ENCODE measurements at regions not wholly inside any gene's neighbourhood (a gene's known extent, or its start where the extent isn't known, plus 50 kb on each side); places are given as distances from the start of the nearest gene placed in this dataset.

DNA sequence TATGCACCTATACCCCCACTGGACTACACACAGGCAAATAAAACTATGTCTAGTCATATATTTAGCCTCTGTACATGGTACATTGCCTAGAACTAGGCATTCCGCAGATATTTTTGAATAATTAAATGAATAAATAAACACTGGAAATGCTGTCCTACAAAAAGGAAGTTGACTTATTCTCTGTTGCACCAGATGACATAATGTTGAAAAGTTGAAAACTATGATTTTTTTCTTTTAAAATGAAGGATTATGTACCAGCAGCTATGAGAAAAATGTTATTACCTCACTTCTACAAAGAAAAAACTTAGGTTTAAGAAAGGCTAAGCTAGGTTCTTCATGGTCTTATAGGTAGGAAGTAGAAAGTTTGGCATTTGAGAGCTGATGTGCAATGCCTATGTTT, 856.6 kb downstream of the METTL15 start:
- H3K27me3 Mint-ChIP-seq (ENCODE audit: low read depth) = no peaks in the 10 kb centered on the region
- H3K9me3 Mint-ChIP-seq = no peaks in the 10 kb centered on the region
- no peaks in the 10 kb centered on the region for H3K4me1 Mint-ChIP-seq
- no peak overlapping the region for H3K27ac Mint-ChIP-seq
- no peak overlapping the region for H3K4me3 Mint-ChIP-seq
- H3K36me3 Mint-ChIP-seq (ENCODE audit: low read depth) = no peaks in the 10 kb centered on the region
- TF ChIP-seq, protein P1, sequence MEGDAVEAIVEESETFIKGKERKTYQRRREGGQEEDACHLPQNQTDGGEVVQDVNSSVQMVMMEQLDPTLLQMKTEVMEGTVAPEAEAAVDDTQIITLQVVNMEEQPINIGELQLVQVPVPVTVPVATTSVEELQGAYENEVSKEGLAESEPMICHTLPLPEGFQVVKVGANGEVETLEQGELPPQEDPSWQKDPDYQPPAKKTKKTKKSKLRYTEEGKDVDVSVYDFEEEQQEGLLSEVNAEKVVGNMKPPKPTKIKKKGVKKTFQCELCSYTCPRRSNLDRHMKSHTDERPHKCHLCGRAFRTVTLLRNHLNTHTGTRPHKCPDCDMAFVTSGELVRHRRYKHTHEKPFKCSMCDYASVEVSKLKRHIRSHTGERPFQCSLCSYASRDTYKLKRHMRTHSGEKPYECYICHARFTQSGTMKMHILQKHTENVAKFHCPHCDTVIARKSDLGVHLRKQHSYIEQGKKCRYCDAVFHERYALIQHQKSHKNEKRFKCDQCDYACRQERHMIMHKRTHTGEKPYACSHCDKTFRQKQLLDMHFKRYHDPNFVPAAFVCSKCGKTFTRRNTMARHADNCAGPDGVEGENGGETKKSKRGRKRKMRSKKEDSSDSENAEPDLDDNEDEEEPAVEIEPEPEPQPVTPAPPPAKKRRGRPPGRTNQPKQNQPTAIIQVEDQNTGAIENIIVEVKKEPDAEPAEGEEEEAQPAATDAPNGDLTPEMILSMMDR (IDR thresholded peaks at IDR 0.05; ENCODE audit: unreplicated experiment in 3 of 3) = no peak

DNA sequence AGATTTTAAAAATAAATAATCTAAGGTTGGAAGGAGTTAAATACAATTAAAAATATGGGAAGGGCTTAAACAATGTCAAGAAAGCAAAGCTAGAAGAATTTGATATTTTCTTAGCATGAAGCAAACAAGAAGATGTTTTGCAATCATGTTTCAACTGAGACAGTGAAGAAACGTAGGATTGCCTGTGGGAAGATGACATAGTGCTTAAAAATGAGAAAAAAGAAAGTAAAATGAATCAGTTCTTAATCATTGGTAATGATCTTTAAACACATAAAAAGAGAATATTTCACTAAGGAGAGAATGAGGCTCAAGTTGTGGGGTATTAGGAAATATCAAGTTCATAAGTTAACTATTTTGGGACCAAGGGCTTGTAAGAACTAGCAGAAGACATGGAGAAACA, 855.0 kb downstream of the METTL15 start:
- H3K27ac Mint-ChIP-seq = no peak overlapping the region
- no peaks in the 10 kb centered on the region for H3K4me1 Mint-ChIP-seq
- no peaks in the 10 kb centered on the region for H3K9me3 Mint-ChIP-seq
- no peaks in the 10 kb centered on the region for H3K36me3 Mint-ChIP-seq (ENCODE audit: low read depth)
- TF ChIP-seq, protein P1 (IDR thresholded peaks at IDR 0.05; ENCODE audit: unreplicated experiment in 3 of 3) = no peak
- H3K27me3 Mint-ChIP-seq (ENCODE audit: low read depth) = no peaks in the 10 kb centered on the region
- H3K4me3 Mint-ChIP-seq = no peak overlapping the region

DNA sequence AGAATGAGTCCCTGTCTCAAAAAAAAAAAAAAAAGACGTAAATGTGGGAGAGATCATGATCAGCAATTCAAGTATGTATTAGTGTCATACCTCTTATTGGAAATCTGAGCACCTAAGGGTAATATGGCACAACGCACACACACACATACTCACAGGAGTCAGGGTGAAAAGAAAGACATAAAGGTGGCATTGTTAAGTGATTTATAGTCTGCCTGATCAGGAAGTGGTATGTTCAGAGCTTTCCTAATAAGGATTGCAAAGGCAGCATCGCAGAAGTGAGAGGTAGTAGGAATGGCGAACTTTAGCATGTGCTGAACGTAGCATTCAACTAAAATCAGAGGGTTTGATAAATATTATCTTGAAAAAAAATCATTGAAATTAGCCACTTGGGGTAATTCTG, 854.3 kb downstream of the METTL15 start:
- Mint-ChIP-seq H3K27ac (no peak overlapping the region), H3K4me1 (no peaks in the 10 kb centered on the region), H3K36me3 (ENCODE audit: low read depth) (no peaks in the 10 kb centered on the region), H3K4me3 (no peak overlapping the region), H3K27me3 (ENCODE audit: low read depth) (no peaks in the 10 kb centered on the region), H3K9me3 (no peaks in the 10 kb centered on the region)
- TF ChIP-seq, protein P1 (IDR thresholded peaks at IDR 0.05; ENCODE audit: unreplicated experiment in 3 of 3) = no peak

DNA sequence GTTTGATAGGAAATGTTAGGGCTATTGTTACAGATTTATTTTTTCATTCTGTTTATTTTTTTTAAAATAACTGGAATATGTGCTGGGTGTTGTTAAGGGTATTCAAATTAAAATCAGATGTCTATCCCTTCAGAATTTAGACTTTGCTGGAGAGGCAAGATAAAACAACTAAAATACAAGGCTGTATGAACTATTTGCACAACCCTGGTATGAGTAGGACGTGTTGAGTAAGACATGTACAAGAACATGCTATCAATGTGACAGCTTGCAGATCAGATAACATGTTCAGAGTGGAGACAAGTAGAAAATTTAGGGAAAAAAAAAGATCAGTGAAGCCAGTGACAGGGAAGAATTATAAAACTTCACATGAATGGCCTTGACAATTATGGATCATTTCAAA, 853.5 kb downstream of the METTL15 start:
- TF ChIP-seq, protein P1 (IDR thresholded peaks at IDR 0.05; ENCODE audit: unreplicated experiment in 3 of 3) = no peak
- H3K27ac Mint-ChIP-seq = no peak overlapping the region
- no peaks in the 10 kb centered on the region for H3K27me3 Mint-ChIP-seq (ENCODE audit: low read depth)
- no peaks in the 10 kb centered on the region for H3K36me3 Mint-ChIP-seq (ENCODE audit: low read depth)
- H3K9me3 Mint-ChIP-seq = no peaks in the 10 kb centered on the region
- no peaks in the 10 kb centered on the region for H3K4me1 Mint-ChIP-seq
- H3K4me3 Mint-ChIP-seq = no peak overlapping the region

DNA sequence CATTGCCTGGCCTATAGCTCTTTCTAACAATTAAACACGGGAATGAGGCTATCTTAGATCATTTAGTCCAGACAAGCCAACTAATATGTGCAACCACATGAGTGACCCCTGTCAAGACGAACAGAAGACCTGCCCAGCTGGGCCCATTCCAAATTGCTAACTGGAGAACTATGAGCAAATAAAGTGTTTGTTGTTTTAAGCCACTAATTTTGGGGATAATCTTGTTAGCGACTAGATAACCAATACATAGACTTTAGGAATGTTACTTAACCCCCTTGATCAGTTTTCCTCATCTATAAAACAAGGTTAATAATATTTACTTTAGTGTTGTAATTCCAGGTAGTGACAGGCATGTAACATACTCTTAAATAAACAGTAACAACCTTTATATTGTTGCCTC, 848.3 kb downstream of the METTL15 start:
- H3K9me3 Mint-ChIP-seq = peaks cover 5% of the 10 kb centered on the region
- no peaks in the 10 kb centered on the region for H3K27me3 Mint-ChIP-seq (ENCODE audit: low read depth)
- no peaks in the 10 kb centered on the region for H3K36me3 Mint-ChIP-seq (ENCODE audit: low read depth)
- TF ChIP-seq, protein P1 (IDR thresholded peaks at IDR 0.05; ENCODE audit: unreplicated experiment in 3 of 3) = no peak
- H3K4me3 Mint-ChIP-seq = no peak overlapping the region
- no peak overlapping the region for H3K27ac Mint-ChIP-seq
- H3K4me1 Mint-ChIP-seq = no peaks in the 10 kb centered on the region

DNA sequence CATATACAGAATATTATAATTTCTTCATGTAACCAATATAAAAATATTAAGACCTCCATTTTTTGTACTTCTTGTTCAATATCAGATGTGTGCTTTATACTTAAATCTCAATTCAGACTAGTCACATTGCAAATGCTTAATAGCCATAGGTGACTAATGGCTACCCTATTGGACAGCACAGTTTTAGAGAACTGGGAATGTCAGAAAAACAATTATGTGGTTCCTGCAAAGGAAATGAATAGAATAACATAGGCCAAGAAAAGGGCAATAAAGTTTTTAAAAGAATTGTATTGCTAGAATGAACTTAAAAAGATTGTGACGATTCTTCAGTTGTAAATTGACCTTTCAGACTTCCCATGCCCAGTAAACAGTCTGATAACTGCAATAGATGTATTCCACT, 843.0 kb downstream of the METTL15 start:
- H3K4me1 Mint-ChIP-seq = no peaks in the 10 kb centered on the region
- H3K4me3 Mint-ChIP-seq = no peak overlapping the region
- TF ChIP-seq, protein P1 (IDR thresholded peaks at IDR 0.05; ENCODE audit: unreplicated experiment in 3 of 3) = no peak
- H3K27me3 Mint-ChIP-seq (ENCODE audit: low read depth) = no peaks in the 10 kb centered on the region
- no peaks in the 10 kb centered on the region for H3K36me3 Mint-ChIP-seq (ENCODE audit: low read depth)
- H3K27ac Mint-ChIP-seq = no peak overlapping the region
- H3K9me3 Mint-ChIP-seq = peaks cover 5% of the 10 kb centered on the region
